Fibroblast of lung (primary cell): ENCODE measurements at regions not wholly inside any gene's neighbourhood (a gene's known extent, or its start where the extent isn't known, plus 50 kb on each side); places are given as distances from the start of the nearest gene placed in this dataset.
"Not testable (repeated sequence)": the region's sequence is repeated elsewhere in the genome, so short reads cannot be mapped to it uniquely, and the experiment has no call there.

ENCODE experiments used
- DNase-seq, 2 donors: peaks; one replicate each; pipeline versions ENCODE4 v3.0.0 to v3.0.0-alpha.2; 2010; ENCODE audit warnings: low read depth in 2 of 2
- H2AFZ ChIP-seq: 2 replicates; pipeline ENCODE4 v1.5.1; 2012; ENCODE audit warnings: low read length, control low read depth, inconsistent platforms
- H3K27ac ChIP-seq: 2 replicates; pipeline ENCODE4 v1.5.1; 2011; ENCODE audit warnings: low read length, control low read depth; ENCODE audit not compliant: insufficient read depth
- H3K27me3 ChIP-seq: 2 replicates; pipeline ENCODE4 v1.5.1; 2011; ENCODE audit warnings: mild to moderate bottlenecking, low read length; ENCODE audit not compliant: control insufficient read depth, insufficient read depth
- H3K36me3 ChIP-seq: 2 replicates; pipeline ENCODE4 v1.5.1; 2011; ENCODE audit warnings: low read length; ENCODE audit not compliant: control insufficient read depth, insufficient read depth
- H3K4me1 ChIP-seq: 2 replicates; pipeline ENCODE4 v1.5.1; 2011; ENCODE audit warnings: low read length; ENCODE audit not compliant: control insufficient read depth, insufficient read depth; ENCODE audit errors: extremely low read depth
- H3K4me2 ChIP-seq: 2 replicates; pipeline ENCODE4 v1.5.1; 2011; ENCODE audit warnings: low read length, control low read depth; ENCODE audit not compliant: insufficient read depth; ENCODE audit errors: extremely low read depth
- H3K4me3 ChIP-seq, 4 experiments: fragments of 200-600 bp in 1 of 4; sonication (generic) in 1 of 4; replicated peaks in 1 of 4; 2 replicates each; pipeline ENCODE4 v1.5.1; 2011 to 2016; ENCODE audit warnings: low read length in 4 of 4, low read depth in 3 of 4, mild to moderate bottlenecking in 3 of 4, control low read depth in 2 of 4, inconsistent platforms in 1 of 4, mixed read lengths in 1 of 4; ENCODE audit not compliant: insufficient read depth in 1 of 4; ENCODE audit errors: control extremely low read depth in 1 of 4
- H3K79me2 ChIP-seq: 2 replicates; pipeline ENCODE4 v1.5.1; 2012; ENCODE audit warnings: mild to moderate bottlenecking, low read length, inconsistent platforms; ENCODE audit not compliant: control insufficient read depth, insufficient read depth
- H3K9ac ChIP-seq: 2 replicates; pipeline ENCODE4 v1.5.1; 2011; ENCODE audit warnings: mild to moderate bottlenecking, low read length, control low read depth; ENCODE audit not compliant: insufficient read depth
- H3K9me3 ChIP-seq: 2 replicates; pipeline ENCODE4 v1.5.1; 2012; ENCODE audit warnings: low read depth, low read length; ENCODE audit not compliant: control insufficient read depth, insufficient read depth
- H4K20me1 ChIP-seq: 2 replicates; pipeline ENCODE4 v1.5.1; 2011; ENCODE audit warnings: low read length; ENCODE audit not compliant: control insufficient read depth, insufficient read depth; ENCODE audit errors: extremely low read depth
- EZH2 ChIP-seq: IDR thresholded peaks from 2 replicates; pipeline ENCODE4 v1.5.1; 2012; ENCODE audit warnings: low read length, control low read depth, mild to moderate bottlenecking; ENCODE audit errors: missing control alignments
- TF ChIP-seq, protein P1 (sequence below), 2 donors: IDR thresholded peaks in 1 of 2; conservative IDR thresholded peaks in 1 of 2; 1 replicate in 1 of 2; 2 replicates in 1 of 2; pipeline ENCODE4 v1.5.1; 2011 to 2012; ENCODE audit warnings: low read length in 2 of 2, control low read depth in 1 of 2, inconsistent platforms in 1 of 2, low read depth in 1 of 2, mild to moderate bottlenecking in 1 of 2

DNA sequence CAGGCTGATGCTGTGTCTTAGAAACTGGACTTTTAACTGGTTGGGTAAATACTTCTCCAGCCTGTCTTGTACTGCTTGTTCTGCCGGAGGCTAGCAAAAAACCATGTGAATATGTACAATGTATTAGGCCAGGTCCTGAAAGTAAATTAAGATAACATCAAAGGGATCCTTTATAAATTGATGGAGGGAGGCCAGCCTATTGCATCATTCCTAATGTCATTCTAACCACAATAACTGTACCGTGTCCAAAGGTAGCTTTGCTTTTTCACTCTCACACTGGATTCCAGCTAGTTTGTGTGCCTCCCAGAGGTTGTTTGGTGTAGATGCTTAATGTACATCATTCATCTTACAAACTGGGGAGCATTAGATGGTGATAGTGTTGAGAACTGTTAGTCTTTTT, 91.2 kb upstream of the SEM1 start:
- TF ChIP-seq, protein P1, sequence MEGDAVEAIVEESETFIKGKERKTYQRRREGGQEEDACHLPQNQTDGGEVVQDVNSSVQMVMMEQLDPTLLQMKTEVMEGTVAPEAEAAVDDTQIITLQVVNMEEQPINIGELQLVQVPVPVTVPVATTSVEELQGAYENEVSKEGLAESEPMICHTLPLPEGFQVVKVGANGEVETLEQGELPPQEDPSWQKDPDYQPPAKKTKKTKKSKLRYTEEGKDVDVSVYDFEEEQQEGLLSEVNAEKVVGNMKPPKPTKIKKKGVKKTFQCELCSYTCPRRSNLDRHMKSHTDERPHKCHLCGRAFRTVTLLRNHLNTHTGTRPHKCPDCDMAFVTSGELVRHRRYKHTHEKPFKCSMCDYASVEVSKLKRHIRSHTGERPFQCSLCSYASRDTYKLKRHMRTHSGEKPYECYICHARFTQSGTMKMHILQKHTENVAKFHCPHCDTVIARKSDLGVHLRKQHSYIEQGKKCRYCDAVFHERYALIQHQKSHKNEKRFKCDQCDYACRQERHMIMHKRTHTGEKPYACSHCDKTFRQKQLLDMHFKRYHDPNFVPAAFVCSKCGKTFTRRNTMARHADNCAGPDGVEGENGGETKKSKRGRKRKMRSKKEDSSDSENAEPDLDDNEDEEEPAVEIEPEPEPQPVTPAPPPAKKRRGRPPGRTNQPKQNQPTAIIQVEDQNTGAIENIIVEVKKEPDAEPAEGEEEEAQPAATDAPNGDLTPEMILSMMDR (conservative IDR thresholded peaks at IDR 0.05 in 1 of 2, IDR thresholded peaks at IDR 0.05 in 1 of 2; ENCODE audit: low read depth in 1 of 2, low read length in 2 of 2), result no peak
- no peak for TF ChIP-seq EZH2
- Histone ChIP-seq H3K4me2 (no peak overlapping the region), H3K4me3 (no peak overlapping the region), H3K27ac (no peak overlapping the region), H3K79me2 (no peaks in the 10 kb centered on the region), H3K27me3 (no peaks in the 10 kb centered on the region), H4K20me1 (no peaks in the 10 kb centered on the region), H3K4me1 (no peaks in the 10 kb centered on the region), H3K36me3 (no peaks in the 10 kb centered on the region), H3K9ac (no peak overlapping the region), H3K9me3 (no peaks in the 10 kb centered on the region), H2AFZ (no peak overlapping the region)
- DNase-seq, result no peak

GRCh38 chr7:96819111-96819700, 109.6 kb upstream of the SEM1 start:
- no peaks in the 10 kb centered on the region for H4K20me1 ChIP-seq
- no peak for DNase-seq
- TF ChIP-seq, protein P1 (conservative IDR thresholded peaks at IDR 0.05 in 1 of 2, IDR thresholded peaks at IDR 0.05 in 1 of 2; ENCODE audit: low read depth in 1 of 2, low read length in 2 of 2), result no peak
- TF ChIP-seq EZH2, result no peak
- H3K27ac ChIP-seq, result no peak overlapping the region
- H3K4me2 ChIP-seq, result no peak overlapping the region
- no peak overlapping the region for H3K4me3 ChIP-seq
- no peak overlapping the region for H3K9ac ChIP-seq
- H3K9me3 ChIP-seq, result no peaks in the 10 kb centered on the region
- no peaks in the 10 kb centered on the region for H3K79me2 ChIP-seq
- H3K27me3 ChIP-seq, result no peaks in the 10 kb centered on the region
- no peaks in the 10 kb centered on the region for H3K36me3 ChIP-seq
- H2AFZ ChIP-seq, result no peak overlapping the region
- H3K4me1 ChIP-seq, result no peaks in the 10 kb centered on the region

- not testable (repeated sequence) for H3K27me3 ChIP-seq, H3K79me2 ChIP-seq, H3K4me1 ChIP-seq, H4K20me1 ChIP-seq, H2AFZ ChIP-seq, H3K4me2 ChIP-seq, H3K9me3 ChIP-seq, DNase-seq, H3K36me3 ChIP-seq, H3K27ac ChIP-seq, H3K9ac ChIP-seq, H3K4me3 ChIP-seq
Observed at GRCh38 chr7:96821131-96821530, 111.5 kb upstream of the SEM1 start.
